Parathyroid adenoma (tissue), 2 donors: ENCODE measurements at regions not wholly inside any gene's neighbourhood (a gene's known extent, or its start where the extent isn't known, plus 50 kb on each side); places are given as distances from the start of the nearest gene placed in this dataset.
"Not testable (repeated sequence)": the region's sequence is repeated elsewhere in the genome, so short reads cannot be mapped to it uniquely, and the experiment has no call there.

Experiments used
- H2AFZ ChIP-seq: fragments of 300-600 bp; sonication (generic); one replicate; pipeline ENCODE4 v1.7.0; 2017; ENCODE audit warnings: antibody characterized with exemption, mild to moderate bottlenecking
- H3K27ac ChIP-seq: fragments of 300-600 bp; sonication (generic); one replicate; pipeline ENCODE4 v1.7.0; 2017
- H3K27me3 ChIP-seq: fragments of 300-600 bp; sonication (generic); one replicate; pipeline ENCODE4 v1.7.0; 2017; ENCODE audit warnings: low read length; ENCODE audit not compliant: control insufficient read depth, insufficient read depth
- H3K36me3 ChIP-seq: fragments of 300-600 bp; sonication (generic); one replicate; pipeline ENCODE4 v1.7.0; 2017; ENCODE audit warnings: low read length; ENCODE audit not compliant: control insufficient read depth, insufficient read depth
- H3K4me1 ChIP-seq: fragments of 300-600 bp; sonication (generic); one replicate; pipeline ENCODE4 v1.7.0; 2017; ENCODE audit warnings: control low read depth
- H3K4me2 ChIP-seq: fragments of 300-600 bp; sonication (generic); one replicate; pipeline ENCODE4 v1.7.0; 2017; ENCODE audit warnings: low read length
- H3K4me3 ChIP-seq: fragments of 300-600 bp; sonication (generic); one replicate; pipeline ENCODE4 v1.7.0; 2017; ENCODE audit warnings: low read depth, low read length
- H3K79me2 ChIP-seq: fragments of 300-600 bp; sonication (generic); one replicate; pipeline ENCODE4 v1.7.0; 2017; ENCODE audit warnings: control low read depth
- H3K9ac ChIP-seq: fragments of 300-600 bp; sonication (generic); one replicate; pipeline ENCODE4 v1.7.0; 2017; ENCODE audit warnings: mild to moderate bottlenecking
- H3K9me3 ChIP-seq: fragments of 300-600 bp; sonication (generic); one replicate; pipeline ENCODE4 v1.7.0; 2017; ENCODE audit warnings: low read length; ENCODE audit not compliant: control insufficient read depth
- CTCF ChIP-seq: fragments of 300-600 bp; sonication (generic); IDR thresholded peaks from one replicate; pipeline ENCODE4 v1.7.0; 2017; ENCODE audit warnings: antibody characterized with exemption, mild to moderate bottlenecking
- donor health status: primary hyperparathyroidism.

GRCh38 chr12:97877404-97877803 lies 414.8 kb downstream of the RMST start:
- no peaks in the 10 kb centered on the region for H3K27me3 ChIP-seq
- no peaks in the 10 kb centered on the region for H3K36me3 ChIP-seq
- H3K9me3 ChIP-seq, result no peaks in the 10 kb centered on the region
- no peak overlapping the region for H3K4me3 ChIP-seq
- no peak for TF ChIP-seq CTCF
- H3K79me2 ChIP-seq, result no peaks in the 10 kb centered on the region
- H3K9ac ChIP-seq, result no peak overlapping the region
- H2AFZ ChIP-seq, result no peak overlapping the region
- H3K4me1 ChIP-seq, result no peaks in the 10 kb centered on the region
- H3K27ac ChIP-seq, result no peak overlapping the region
- H3K4me2 ChIP-seq, result no peak overlapping the region

GRCh38 chr12:97886511-97887176 lies 424.0 kb downstream of the RMST start:
- no peak overlapping the region for H2AFZ ChIP-seq
- no peak overlapping the region for H3K4me3 ChIP-seq
- no peaks in the 10 kb centered on the region for H3K36me3 ChIP-seq
- no peak overlapping the region for H3K9ac ChIP-seq
- no peak for TF ChIP-seq CTCF
- H3K27me3 ChIP-seq, result no peaks in the 10 kb centered on the region
- H3K79me2 ChIP-seq, result no peaks in the 10 kb centered on the region
- no peaks in the 10 kb centered on the region for H3K9me3 ChIP-seq
- H3K4me1 ChIP-seq, result no peaks in the 10 kb centered on the region
- H3K27ac ChIP-seq, result no peak overlapping the region
- no peak overlapping the region for H3K4me2 ChIP-seq

GRCh38 chr12:97897881-97898280 lies 435.3 kb downstream of the RMST start:
- not testable (repeated sequence) for H3K9ac ChIP-seq, H3K36me3 ChIP-seq, H3K4me2 ChIP-seq, H3K4me3 ChIP-seq, H3K4me1 ChIP-seq, H2AFZ ChIP-seq, H3K27me3 ChIP-seq, H3K27ac ChIP-seq, H3K79me2 ChIP-seq, H3K9me3 ChIP-seq

- H3K27me3 ChIP-seq, result no peaks in the 10 kb centered on the region
- no peaks in the 10 kb centered on the region for H3K79me2 ChIP-seq
- no peak for TF ChIP-seq CTCF
- no peaks in the 10 kb centered on the region for H3K9me3 ChIP-seq
- no peak overlapping the region for H3K9ac ChIP-seq
- H3K4me1 ChIP-seq, result no peaks in the 10 kb centered on the region
- no peak overlapping the region for H3K27ac ChIP-seq
- no peak overlapping the region for H3K4me3 ChIP-seq
- H3K4me2 ChIP-seq, result no peak overlapping the region
- no peak overlapping the region for H2AFZ ChIP-seq
- no peaks in the 10 kb centered on the region for H3K36me3 ChIP-seq
Observed at GRCh38 chr12:97899529-97899928, 436.9 kb downstream of the RMST start.

- Histone ChIP-seq H3K4me2 (no peak overlapping the region), H3K27ac (no peak overlapping the region), H3K9ac (no peak overlapping the region), H3K4me3 (no peak overlapping the region), H2AFZ (no peak overlapping the region), H3K27me3 (no peaks in the 10 kb centered on the region), H3K36me3 (no peaks in the 10 kb centered on the region), H3K9me3 (no peaks in the 10 kb centered on the region), H3K4me1 (no peaks in the 10 kb centered on the region), H3K79me2 (no peaks in the 10 kb centered on the region)
- TF ChIP-seq CTCF, result no peak
Observed at GRCh38 chr12:97899956-97900355, 437.4 kb downstream of the RMST start.
